ENCODE measurements at regions not wholly inside any gene's neighbourhood (a gene's known extent, or its start where the extent isn't known, plus 50 kb on each side); places are given as distances from the start of the nearest gene placed in this dataset.

- in situ Hi-C loops (cut with HindIII; ENCODE audit: low pct_unique_long_range_greater_than_20kb, low sequenced_read_pairs) (no loop called here), intact Hi-C loops (cut with micrococcal nuclease; ENCODE audit: unreplicated experiment) (no loop called here)
- TF ChIP-seq TCF7L2 (IDR thresholded peaks at IDR 0.05; ENCODE audit: low read depth, low read length) (no peak), SIN3A (IDR thresholded peaks at IDR 0.05; ENCODE audit: borderline replicate concordance, insufficient read depth, low read depth, low read length) (no peak), POLR2AphosphoS5 (IDR thresholded peaks at IDR 0.05; ENCODE audit: low read depth, low read length) (no peak), CTCF (IDR thresholded peaks at IDR 0.05) (no peak)
- CTCF ChIA-PET, result no interaction called here
- H3K27me3 ChIP-seq (ENCODE audit: control insufficient read depth, insufficient read depth, low read length), result no peaks in the 10 kb centered on the region
- DNase-seq (ENCODE audit: low read depth, low spot score) (no peak), ATAC-seq (no peak)
- no TSS peak for BruUV-seq (replicated peaks)
- no peaks in the 10 kb centered on the region for H3K4me1 ChIP-seq (ENCODE audit: control insufficient read depth, insufficient read depth, low read length)
- POLR2A ChIA-PET, result no interaction called here
- H3K9me3 ChIP-seq (ENCODE audit: control insufficient read depth, insufficient read depth, low read depth, low read length), result no peaks in the 10 kb centered on the region
- H3K27ac ChIP-seq (ENCODE audit: low read length), result no peak overlapping the region
- H3K36me3 ChIP-seq (ENCODE audit: control insufficient read depth, insufficient read depth, low read length), result no peaks in the 10 kb centered on the region
- no peak overlapping the region for H3K4me3 ChIP-seq (ENCODE audit: low read depth in 2 of 2, low read length in 2 of 2)
Measured at GRCh38 chr3:165994293-165994692, 157.1 kb upstream of the BCHE start.

GRCh38 chr3:165984589-165984988 is 147.4 kb upstream of the BCHE start:
- Histone ChIP-seq H3K36me3 (ENCODE audit: control insufficient read depth, insufficient read depth, low read length) (no peaks in the 10 kb centered on the region), H3K9me3 (ENCODE audit: control insufficient read depth, insufficient read depth, low read depth, low read length) (no peaks in the 10 kb centered on the region), H3K4me3 (ENCODE audit: low read depth in 2 of 2, low read length in 2 of 2) (no peak overlapping the region), H3K27ac (ENCODE audit: low read length) (no peak overlapping the region), H3K4me1 (ENCODE audit: control insufficient read depth, insufficient read depth, low read length) (no peaks in the 10 kb centered on the region), H3K27me3 (ENCODE audit: control insufficient read depth, insufficient read depth, low read length) (no peaks in the 10 kb centered on the region)
- in situ Hi-C loops (cut with HindIII; ENCODE audit: low pct_unique_long_range_greater_than_20kb, low sequenced_read_pairs), result no loop called here
- no peak for ATAC-seq
- intact Hi-C loops (cut with micrococcal nuclease; ENCODE audit: unreplicated experiment), result no loop called here
- TF ChIP-seq TCF7L2 (IDR thresholded peaks at IDR 0.05; ENCODE audit: low read depth, low read length) (no peak), POLR2AphosphoS5 (IDR thresholded peaks at IDR 0.05; ENCODE audit: low read depth, low read length) (no peak), CTCF (IDR thresholded peaks at IDR 0.05) (no peak), REST (IDR thresholded peaks at IDR 0.05; ENCODE audit: insufficient read depth in 1 of 2, low read depth in 2 of 2, low read length in 1 of 2) (no peak), SIN3A (IDR thresholded peaks at IDR 0.05; ENCODE audit: borderline replicate concordance, insufficient read depth, low read depth, low read length) (no peak)
- POLR2A ChIA-PET, result no interaction called here
- BruUV-seq (replicated peaks), result no TSS peak
- DNase-seq (ENCODE audit: low read depth, low spot score), result no peak
- CTCF ChIA-PET, result no interaction called here
